Stimulated activated CD8-positive, alpha-beta memory T cell treated with anti-CD3 and anti-CD28 coated beads, Interleukin-12 subunit alpha, Interleukin-12 subunit beta, amount 100 ng/mL, for 4 hours (primary cell): ENCODE measurements at regions not wholly inside any gene's neighbourhood (a gene's known extent, or its start where the extent isn't known, plus 50 kb on each side); places are given as distances from the start of the nearest gene placed in this dataset.

Experiments
- DNase-seq: peaks from one replicate; pipeline ENCODE4 v3.0.0-alpha.2; 2020; ENCODE audit warnings: low read depth

DNA sequence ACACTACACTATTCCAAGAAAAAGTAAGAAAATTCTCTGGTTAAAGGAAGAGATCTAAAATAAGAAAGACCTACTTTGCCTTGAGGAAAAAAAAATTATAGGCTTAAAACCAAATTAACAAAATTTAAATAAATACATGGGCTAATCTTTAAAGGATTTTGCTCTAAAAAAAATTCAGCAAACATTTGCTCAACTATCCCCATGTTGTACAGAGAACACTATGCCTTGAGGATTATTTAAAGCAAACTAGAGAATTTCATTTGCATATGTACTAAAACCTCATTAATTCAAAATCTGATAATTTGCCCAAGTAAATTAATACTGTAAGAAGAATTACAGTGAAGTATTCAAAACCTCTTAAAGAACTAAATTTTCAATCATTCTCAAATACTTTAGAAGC is 71.6 kb upstream of the KCNIP4 start:
- no peak for DNase-seq

DNA sequence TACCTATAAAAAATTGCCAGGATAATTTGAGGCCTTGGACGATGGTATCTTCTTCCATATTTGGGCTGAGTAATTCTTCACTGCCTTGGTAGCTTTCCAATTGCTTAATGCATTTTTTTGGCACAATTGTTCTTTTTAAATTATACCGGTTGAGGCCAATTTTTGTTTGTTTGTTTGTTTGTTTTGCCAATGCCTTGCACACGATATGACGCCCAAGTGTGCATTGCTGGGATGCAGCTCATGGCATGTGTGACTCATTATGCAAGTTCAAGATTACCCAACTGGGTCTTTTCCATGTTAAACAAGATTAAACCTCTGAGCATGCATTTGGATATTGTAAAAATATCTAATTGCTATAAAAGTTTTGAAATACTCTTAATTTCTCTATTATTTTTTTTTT is 71.1 kb upstream of the KCNIP4 start:
- no peak for DNase-seq

DNA sequence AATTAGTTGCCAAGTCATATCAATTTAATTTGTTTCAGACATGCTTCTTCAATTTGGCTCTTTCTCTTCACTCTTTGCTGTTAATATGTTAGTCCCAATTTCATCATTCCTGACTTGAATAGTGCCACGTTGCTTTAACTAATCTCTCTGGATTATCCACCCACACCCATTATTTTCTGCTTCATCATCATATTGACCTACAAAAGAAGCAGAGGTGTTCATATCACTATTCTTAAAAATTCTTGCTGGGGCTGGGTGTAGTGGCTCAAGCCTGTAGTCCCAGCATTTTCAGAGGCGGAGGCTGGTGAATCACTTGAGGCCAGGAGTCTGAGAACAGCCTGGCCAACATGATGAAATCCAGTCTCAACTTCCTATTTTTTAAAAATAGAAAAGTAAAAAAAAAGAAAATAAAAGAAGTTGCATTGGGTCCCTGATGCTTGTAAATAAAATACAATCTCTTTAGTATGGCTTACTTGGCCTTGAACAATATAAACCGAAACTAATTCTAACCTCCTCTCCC is 65.7 kb upstream of the KCNIP4 start:
- no peak for DNase-seq

DNA sequence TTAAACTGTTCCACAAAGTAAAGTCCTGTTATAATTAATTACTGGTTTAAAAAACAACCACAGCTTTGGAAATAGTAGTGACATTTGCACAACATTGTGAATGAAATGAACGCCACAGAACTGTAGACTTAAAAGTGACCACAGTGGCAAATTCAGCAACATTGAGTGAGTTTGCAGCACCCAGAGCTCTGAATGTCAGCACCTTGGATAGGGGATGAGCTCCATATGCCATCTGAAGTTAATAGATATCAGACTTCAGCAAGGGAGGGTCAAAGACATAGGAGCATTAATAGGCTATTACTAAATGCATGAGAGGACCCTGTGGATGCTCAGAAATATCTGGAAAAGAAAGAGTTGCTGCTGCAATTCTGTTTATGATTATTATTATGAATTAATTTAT is 55.3 kb upstream of the KCNIP4 start:
- DNase-seq = no peak
